ENCODE measurements at regions not wholly inside any gene's neighbourhood (a gene's known extent, or its start where the extent isn't known, plus 50 kb on each side); places are given as distances from the start of the nearest gene placed in this dataset.
"Not testable (repeated sequence)": the region's sequence is repeated elsewhere in the genome, so short reads cannot be mapped to it uniquely, and the experiment has no call there.

DNA sequence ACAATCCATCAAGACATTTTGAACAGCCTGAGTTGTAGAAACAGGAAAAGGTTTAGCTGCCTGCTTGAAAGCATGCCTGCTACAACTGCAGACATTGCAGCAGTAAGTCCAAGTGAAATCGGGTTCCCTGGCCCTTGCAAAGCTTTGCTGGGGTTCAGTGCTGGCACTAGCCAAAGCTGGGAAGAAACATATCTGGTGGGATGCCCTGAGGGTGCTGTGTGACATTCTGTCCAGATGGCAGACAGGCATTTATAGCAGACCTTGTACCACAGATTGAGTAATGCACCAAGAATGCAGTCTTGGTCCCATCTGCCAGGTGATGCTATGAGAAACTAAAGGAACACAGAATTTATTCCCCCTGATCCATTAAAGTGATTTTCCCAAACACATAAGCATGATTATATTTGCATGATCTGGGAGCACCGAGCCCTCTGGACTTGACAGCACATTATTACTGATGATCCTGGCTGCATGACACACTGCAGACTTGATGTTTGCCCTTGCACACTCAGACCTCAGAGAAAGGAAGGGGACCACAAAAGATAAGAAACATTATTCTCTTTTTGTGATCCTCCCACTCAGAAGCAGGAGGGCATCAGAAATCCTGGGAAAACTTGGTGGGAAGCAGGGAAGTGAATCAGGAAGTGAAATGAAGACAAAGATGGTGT, 223.7 kb upstream of the FAM78B start:
- H3K4me3 ChIP-seq: no peak overlapping the region
- no peak overlapping the region for H3K27ac ChIP-seq
- DNase-seq (no peak), ATAC-seq (no peak)
- in situ Hi-C loops (cut with MboI; ENCODE audit: low sequenced_read_pairs in 4 of 4) (no loop called here), intact Hi-C loops (cut with DNase I; ENCODE audit: low total_unique reads) (no loop called here)
- H3K36me3 ChIP-seq: no peaks in the 10 kb centered on the region
- H3K4me1 ChIP-seq: peaks cover 0 to 6% of the 10 kb centered on the region in 2 donors
- no peak for TF ChIP-seq POLR2A (IDR thresholded peaks at IDR 0.05)
- TF ChIP-seq, protein P1, sequence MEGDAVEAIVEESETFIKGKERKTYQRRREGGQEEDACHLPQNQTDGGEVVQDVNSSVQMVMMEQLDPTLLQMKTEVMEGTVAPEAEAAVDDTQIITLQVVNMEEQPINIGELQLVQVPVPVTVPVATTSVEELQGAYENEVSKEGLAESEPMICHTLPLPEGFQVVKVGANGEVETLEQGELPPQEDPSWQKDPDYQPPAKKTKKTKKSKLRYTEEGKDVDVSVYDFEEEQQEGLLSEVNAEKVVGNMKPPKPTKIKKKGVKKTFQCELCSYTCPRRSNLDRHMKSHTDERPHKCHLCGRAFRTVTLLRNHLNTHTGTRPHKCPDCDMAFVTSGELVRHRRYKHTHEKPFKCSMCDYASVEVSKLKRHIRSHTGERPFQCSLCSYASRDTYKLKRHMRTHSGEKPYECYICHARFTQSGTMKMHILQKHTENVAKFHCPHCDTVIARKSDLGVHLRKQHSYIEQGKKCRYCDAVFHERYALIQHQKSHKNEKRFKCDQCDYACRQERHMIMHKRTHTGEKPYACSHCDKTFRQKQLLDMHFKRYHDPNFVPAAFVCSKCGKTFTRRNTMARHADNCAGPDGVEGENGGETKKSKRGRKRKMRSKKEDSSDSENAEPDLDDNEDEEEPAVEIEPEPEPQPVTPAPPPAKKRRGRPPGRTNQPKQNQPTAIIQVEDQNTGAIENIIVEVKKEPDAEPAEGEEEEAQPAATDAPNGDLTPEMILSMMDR (IDR thresholded peaks at IDR 0.05 in 4 of 5, conservative IDR thresholded peaks at IDR 0.05 in 1 of 5): no peak
- H3K27me3 ChIP-seq: no peaks in the 10 kb centered on the region
- no peaks in the 10 kb centered on the region for H3K9me3 ChIP-seq

DNA sequence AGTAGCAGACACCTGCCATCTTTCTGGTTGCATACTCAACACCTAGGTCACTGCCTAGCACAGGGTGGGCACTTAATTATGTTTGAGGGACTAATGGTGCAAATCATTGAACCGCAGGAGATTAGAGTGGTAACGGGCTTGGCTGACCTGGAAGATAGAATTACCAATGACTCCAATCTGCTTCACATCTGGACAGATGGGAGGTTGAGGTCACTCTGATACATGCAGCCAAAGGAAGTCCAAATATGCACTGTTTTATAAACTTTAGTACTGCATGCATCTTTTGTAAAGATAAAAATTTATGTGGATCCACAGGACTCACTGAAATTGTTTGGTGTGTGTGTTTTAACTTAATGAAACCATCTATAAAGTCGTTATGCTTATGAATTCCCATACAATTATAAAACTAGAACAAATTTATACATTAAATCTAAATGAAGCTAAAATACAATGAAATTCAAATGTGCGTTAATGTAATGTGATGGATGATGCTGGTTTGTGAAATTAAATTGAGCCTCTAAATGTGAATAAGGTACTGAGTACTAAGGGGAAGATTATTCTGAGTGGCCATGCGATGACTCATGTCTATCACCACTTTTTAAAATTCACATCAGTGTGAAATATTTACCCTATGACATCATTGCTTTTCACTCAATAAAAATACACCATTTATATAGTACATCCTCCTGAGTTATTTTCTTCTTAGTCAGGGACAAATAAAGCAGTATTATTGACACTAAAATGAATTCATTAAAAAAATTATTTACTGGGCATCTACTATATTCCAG, 224.7 kb upstream of the FAM78B start:
- no peak for ATAC-seq
- in situ Hi-C loops (cut with MboI; ENCODE audit: low sequenced_read_pairs in 4 of 4) (no loop called here), intact Hi-C loops (cut with DNase I; ENCODE audit: low total_unique reads) (no loop called here)
- Histone ChIP-seq H3K4me3 (no peak overlapping the region), H3K36me3 (no peaks in the 10 kb centered on the region), H3K9me3 (no peaks in the 10 kb centered on the region), H3K27ac (no peak overlapping the region), H3K27me3 (no peaks in the 10 kb centered on the region), H3K4me1 (peaks cover 0 to 6% of the 10 kb centered on the region in 2 donors)
- TF ChIP-seq, protein P1 (IDR thresholded peaks at IDR 0.05 in 4 of 5, conservative IDR thresholded peaks at IDR 0.05 in 1 of 5): no peak
- TF ChIP-seq POLR2A (IDR thresholded peaks at IDR 0.05): no peak
- DNase-seq: no peak

DNA sequence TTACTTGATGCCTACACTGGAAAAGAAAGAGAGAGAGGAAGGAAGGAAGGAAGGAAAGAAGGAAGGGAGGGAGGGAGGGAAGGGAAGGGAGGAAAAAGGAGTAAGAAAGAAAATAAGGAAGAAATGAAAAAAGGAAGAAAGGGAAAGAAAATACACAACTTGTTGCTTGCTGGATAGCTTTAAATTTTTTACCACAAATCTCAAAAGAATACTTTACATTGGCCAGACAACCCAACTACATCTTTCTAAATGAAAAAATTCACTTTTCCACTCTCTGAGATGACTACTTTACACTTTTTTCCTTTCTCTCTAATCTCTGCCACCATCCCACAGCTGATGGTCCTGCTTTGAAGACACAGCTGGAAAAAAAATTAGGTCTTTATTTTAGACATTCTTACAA, 228.9 kb upstream of the FAM78B start:
- Histone ChIP-seq H3K36me3 (no peaks in the 10 kb centered on the region), H3K4me3 (no peak overlapping the region), H3K27ac (no peak overlapping the region), H3K9me3 (no peaks in the 10 kb centered on the region), H3K4me1 (peaks cover 0 to 6% of the 10 kb centered on the region in 2 donors), H3K27me3 (no peaks in the 10 kb centered on the region)
- intact Hi-C loops (cut with DNase I; ENCODE audit: low total_unique reads) (no loop called here), in situ Hi-C loops (cut with MboI; ENCODE audit: low sequenced_read_pairs in 4 of 4) (no loop called here)
- TF ChIP-seq, protein P1 (IDR thresholded peaks at IDR 0.05 in 4 of 5, conservative IDR thresholded peaks at IDR 0.05 in 1 of 5): no peak
- TF ChIP-seq POLR2A (IDR thresholded peaks at IDR 0.05): no peak
- DNase-seq (no peak), ATAC-seq (no peak)

DNA sequence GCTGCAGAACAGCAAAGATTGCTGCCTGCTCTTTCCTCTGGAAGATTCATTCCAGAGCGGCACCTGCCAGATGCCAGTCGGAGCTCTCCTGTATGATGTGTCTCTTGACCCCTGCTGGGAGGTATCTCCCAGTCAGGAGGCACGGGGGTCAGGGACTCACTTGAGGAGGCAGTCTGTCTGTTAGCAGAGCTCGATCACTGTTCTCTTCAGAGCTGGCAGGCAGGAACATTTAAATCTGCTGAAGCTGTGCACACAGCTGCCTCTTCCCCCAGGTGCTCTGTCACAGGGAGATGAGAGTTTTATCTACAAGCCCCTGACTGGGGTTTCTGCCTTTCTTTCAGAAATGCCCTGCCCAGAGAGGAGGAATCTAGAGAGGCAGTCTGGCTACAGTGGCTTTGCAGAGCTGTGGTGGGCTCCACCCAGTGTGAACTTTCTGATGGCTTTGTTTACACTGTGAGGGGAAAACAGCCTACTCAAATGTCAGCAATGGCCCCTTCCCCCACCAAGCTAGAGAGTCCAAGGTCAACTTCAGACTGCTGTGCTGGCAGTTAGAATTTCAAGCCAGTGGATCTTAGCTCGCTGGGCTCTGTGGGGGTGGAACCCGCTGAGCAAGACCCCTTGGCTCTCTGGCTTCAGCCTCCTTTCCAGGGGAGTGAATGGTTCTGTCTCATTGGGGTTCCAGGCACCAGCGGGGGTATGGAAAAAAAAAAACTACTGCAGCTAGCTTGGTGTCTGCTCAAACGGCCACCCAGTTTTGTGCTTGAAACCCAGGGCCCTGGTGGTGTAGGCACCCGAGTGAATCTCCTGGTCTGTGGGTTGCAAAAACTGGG, 242.7 kb upstream of the FAM78B start:
- ATAC-seq; H3K4me1 ChIP-seq; H3K36me3 ChIP-seq; H3K27ac ChIP-seq; H3K9me3 ChIP-seq; H3K4me3 ChIP-seq; in situ Hi-C loops (cut with MboI; ENCODE audit: low sequenced_read_pairs in 4 of 4); intact Hi-C loops (cut with DNase I; ENCODE audit: low total_unique reads); H3K27me3 ChIP-seq; DNase-seq: not testable (repeated sequence)

DNA sequence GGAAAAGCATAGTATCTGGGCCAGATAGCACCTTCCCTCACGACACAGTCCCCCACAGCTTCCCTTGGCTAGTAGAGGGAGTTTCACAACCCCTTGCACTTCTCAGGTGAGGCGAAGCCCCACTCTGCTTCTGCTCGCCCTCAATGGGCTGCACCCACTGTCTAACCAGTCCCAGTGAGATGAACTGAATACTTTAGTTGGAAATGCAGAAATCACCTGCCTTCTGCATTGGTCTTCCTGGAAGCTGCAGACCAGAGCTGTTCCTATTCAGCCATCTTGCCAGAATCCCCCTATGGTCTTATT, 243.2 kb upstream of the FAM78B start:
- ATAC-seq (no peak), DNase-seq (no peak)
- intact Hi-C loops (cut with DNase I; ENCODE audit: low total_unique reads): no loop called here
- in situ Hi-C loops (cut with MboI; ENCODE audit: low sequenced_read_pairs in 4 of 4): no loop called here
- no peaks in the 10 kb centered on the region for H3K4me1 ChIP-seq
- H3K9me3 ChIP-seq: no peaks in the 10 kb centered on the region
- no peak overlapping the region for H3K27ac ChIP-seq
- TF ChIP-seq, protein P1 (IDR thresholded peaks at IDR 0.05 in 4 of 5, conservative IDR thresholded peaks at IDR 0.05 in 1 of 5): no peak
- TF ChIP-seq POLR2A (IDR thresholded peaks at IDR 0.05): no peak
- H3K4me3 ChIP-seq: no peak overlapping the region
- H3K36me3 ChIP-seq: no peaks in the 10 kb centered on the region
- H3K27me3 ChIP-seq: no peaks in the 10 kb centered on the region

DNA sequence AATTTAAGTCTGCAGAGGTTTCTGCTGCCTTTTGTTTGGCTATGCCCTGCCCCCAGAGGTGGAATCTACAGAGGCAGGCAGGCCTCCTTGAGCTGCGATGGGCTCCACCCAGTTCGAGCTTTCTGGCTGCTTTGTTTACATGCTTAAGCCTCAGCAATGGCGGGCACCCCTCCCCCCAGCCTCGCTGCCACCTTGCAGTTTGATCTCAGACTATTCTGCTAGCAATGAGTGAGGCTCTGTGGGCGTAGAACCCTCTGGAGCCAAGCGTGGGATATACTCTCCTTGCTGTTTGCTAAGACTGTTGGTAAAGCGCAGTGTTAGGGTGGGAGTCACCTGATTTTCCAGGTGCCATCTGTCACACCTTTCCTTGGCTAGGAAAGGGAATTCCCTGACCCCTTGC, 250.0 kb upstream of the FAM78B start:
- H3K27ac ChIP-seq; DNase-seq; H3K27me3 ChIP-seq; H3K9me3 ChIP-seq; ATAC-seq; H3K36me3 ChIP-seq; H3K4me1 ChIP-seq; in situ Hi-C loops (cut with MboI; ENCODE audit: low sequenced_read_pairs in 4 of 4); H3K4me3 ChIP-seq; intact Hi-C loops (cut with DNase I; ENCODE audit: low total_unique reads): not testable (repeated sequence)

Measured in gastrocnemius medialis (tissue), 4 donors.